Right hindlimb (tissue), 1 donor: ENCODE measurements at regions not wholly inside any gene's neighbourhood (a gene's known extent, or its start where the extent isn't known, plus 50 kb on each side); places are given as distances from the start of the nearest gene placed in this dataset.

Source experiments
- DNase-seq: peaks from one replicate; pipeline ENCODE4 v3.0.0-alpha.2; 2018

- no peak for DNase-seq
Observed at GRCh38 chr2:129901754-129902415, 77.6 kb upstream of the RAB6C start.

- DNase-seq, result no peak
Observed at GRCh38 chr2:129902731-129903585, 76.5 kb upstream of the RAB6C start.

- no peak for DNase-seq
Observed at GRCh38 chr2:129903586-129904425, 75.7 kb upstream of the RAB6C start.

- no peak for DNase-seq
Observed at GRCh38 chr2:129904532-129905446, 74.7 kb upstream of the RAB6C start.

DNA sequence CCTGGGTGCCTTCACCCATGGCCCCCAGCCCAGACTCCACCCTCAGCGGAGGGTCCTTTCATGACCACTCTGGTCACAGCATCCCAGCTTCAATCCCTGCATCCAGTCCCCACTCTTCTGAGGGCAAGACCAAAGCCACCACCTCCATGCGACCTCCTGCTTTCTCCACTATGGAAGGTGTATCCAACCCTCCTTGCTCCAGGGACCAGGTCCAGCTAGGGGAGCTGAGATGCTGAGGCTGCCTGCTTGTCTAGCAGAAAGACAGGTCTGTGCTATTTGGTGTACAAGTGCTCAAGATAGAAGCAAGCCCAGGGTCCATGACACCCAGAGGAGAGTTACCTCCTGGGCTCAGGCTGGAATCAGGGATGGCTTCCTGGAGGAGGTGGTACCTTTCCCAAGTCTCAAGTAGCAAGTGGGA, 73.8 kb upstream of the RAB6C start:
- no peak for DNase-seq

DNA sequence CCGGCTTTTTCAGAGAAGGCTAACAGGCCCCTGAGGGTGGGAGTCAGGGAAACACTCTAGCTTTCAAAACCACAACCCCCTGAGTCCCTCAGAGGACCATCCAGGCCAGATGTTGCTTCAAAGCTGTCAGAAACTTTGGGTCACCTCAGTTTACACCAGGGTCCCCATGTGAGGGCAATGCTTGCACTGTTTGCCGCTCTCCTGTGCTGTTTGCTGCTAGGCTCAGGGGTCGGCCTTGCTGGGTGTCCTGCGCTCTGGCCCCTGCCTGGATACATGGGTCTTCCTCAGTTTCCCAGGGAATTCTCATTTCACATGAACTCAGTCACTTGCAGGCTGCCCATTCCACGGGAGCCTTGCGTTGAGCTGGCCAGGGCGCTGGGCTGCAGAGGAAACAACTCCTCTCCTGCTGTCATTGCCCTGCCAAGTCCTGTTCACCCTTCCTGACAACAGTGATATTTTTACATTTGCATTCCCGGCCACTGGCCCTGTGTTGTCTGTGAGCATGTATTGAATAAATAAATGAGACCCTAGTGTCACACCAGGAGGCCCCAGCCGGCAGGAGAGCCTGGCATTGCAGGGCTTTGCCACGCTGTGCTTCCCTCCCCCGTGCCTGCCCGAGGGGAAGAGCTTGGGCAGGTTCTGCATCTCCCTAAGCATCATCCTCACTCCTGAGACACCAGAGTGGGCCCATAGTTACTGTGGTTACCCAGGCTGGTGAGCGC, 73.2 kb upstream of the RAB6C start:
- no peak for DNase-seq

GRCh38 chr2:129906861-129907235, 72.6 kb upstream of the RAB6C start:
- no peak for DNase-seq

- DNase-seq, result no peak
Observed at GRCh38 chr2:129907256-129907998, 72.0 kb upstream of the RAB6C start.

- DNase-seq, result no peak
Observed at GRCh38 chr2:129908721-129909373, 70.6 kb upstream of the RAB6C start.

DNA sequence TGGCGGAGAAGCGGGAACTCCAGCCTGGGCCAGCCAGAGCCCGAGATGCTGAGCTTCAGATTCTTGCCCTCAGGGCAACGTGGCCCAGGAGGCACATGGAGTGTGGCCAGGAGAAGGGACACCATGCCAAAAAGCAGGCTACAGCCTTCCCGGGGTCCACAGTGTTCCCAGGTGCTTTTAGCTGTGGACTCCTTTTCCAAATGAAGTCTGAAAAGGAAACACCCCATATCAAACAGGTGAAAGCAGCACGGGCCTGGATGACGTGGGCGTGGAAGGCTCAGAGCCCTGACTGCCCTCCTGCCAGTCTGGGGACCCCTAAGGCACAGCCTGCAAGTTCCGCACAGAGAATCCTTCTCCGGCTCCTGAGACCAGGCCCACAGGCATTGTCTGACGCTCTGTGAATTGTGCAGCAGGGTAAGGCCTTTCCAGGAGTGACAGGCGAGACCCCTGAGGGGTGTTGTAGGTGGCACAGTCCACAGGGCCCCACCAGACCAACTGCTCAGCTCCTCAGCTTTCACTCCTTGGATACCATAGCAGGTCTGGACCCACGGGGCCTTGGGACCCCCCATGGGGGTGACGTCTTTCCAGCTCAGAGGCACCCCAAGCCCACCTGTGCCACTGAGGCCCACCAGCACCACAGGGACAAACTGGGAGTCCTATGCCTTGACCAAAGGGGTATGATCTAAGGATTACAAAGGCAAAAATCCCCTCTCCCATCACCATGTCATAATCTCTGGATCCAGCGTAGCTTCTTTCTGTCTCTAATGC, 69.6 kb upstream of the RAB6C start:
- DNase-seq, result no peak

DNA sequence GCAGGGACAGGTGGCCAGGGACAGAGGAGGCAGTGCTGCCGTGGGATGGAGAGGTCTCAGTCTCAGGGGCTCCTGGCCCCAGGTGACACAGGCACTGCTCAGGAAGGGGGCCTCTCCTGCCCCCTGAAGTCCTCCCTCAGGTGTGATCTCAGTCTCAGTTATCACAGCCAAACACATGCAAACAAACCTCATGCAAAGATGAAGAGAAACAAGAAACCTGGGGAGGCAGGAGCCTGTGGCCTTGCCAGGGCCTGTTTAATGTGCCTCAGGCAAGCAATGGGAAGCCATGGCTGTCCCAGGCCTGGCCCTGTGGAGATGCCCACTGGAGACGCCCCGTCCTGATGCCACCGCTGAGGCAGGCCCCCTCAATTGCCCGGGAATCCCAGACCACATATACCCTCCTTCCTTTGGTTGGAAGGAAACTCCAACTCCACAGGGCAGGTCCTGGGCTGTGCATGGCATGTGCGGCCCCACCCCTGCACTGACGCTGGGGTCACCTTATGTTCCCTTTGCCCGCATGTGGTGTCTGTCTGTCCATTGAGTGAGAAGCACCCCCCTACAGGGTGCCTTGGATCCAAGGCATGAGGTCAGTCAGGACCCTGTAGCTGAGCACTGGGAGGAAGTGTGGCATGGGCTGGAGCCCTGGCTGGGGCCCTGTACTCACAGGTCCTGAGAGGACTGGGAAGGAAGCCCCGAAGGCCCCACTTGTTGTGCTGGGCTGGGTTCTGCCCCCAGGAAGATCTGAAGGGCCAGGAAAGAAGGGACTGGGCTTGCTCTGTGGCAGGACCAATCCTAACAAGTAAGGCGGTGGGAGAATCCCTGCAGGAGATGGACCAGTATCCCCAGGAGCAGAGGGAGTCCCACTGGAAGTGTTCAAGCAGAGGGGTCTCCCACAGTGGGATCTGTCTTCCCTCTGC, 68.8 kb upstream of the RAB6C start:
- DNase-seq, result no peak

GRCh38 chr2:129911363-129912065, 68.0 kb upstream of the RAB6C start:
- DNase-seq, result no peak

DNA sequence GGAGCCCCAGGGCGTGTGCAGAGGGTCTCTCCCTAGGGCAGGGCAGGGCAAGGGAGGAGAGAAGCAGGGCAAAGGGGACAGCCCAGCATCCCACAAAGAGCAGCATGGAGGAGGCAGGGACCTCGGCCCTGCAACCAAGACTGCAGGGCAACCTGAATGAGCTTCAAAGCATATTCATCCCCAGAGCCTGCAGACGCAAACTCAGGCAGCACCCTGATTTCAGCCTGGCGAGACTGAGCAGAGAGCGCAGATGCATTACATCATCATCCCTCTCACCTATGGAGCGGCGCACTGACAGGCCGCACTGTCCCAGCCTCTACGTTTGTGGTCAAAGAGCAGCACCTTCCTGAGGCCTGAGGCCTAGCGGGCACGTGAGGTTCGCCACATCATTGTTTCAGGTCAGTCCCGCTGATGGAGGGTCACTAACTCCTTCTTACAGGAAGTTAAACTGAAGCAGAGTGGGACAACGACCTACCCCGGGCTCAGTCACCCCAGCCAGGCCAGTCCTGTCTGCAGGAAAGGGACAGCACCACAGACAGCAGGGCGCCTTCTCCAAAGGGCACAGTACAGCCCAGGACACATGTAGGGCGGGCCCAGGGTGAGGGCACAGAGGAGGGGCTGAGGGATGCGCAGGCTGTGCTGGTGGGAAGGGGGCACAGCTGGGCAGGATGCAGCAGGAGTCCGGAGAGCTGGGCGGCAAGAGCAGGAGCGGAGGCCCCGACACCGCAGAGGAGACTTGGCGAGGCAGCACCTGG, 67.2 kb upstream of the RAB6C start:
- DNase-seq, result no peak

DNA sequence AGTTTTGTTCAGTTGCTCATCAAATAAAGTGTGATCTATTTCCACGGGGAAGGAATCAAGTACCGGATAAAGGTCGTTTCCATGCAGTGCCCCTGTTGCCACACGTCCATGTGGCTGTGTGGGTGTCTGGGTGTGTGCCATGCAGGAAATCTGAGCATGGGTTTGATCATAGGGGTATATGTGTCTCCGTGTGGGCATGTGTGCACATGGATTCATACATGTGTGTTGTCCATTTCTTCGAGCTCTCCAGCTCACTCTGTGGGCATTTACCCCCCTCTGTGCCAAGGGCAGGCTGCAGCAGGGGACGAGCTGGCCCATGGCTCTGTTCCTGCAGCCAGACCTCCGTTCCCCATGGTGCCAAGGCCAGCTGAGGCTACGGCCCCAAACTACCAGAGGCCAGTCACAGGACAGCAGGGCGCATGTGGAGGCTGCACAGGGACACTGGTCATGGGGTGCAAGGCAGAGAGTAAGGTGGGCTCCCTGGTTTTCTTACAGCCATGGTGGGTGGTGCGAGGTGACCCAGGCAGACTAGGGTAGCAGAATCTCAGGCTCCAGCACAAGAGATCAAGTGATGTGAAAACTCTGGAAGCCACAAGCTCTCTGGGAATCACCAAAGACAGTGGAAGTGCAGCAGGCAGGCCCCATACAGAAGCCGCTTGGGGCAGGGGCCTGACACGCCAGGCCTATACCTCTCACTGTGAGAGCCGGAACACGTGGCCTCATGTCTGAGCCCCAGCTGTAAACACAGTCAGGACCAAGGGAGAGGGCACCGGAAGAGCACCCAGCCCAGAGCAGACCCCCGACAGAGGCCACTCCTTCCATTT, 66.4 kb upstream of the RAB6C start:
- DNase-seq, result no peak

- DNase-seq, result no peak
Observed at GRCh38 chr2:129913695-129914495, 65.6 kb upstream of the RAB6C start.
